ENCODE measurements at regions not wholly inside any gene's neighbourhood (a gene's known extent, or its start where the extent isn't known, plus 50 kb on each side); places are given as distances from the start of the nearest gene placed in this dataset.

- intact Hi-C loops (cut with micrococcal nuclease): no loop called here
- Histone ChIP-seq H3K4me2 (ENCODE audit: low read length) (no peak overlapping the region), H4K20me1 (ENCODE audit: low read length) (no peaks in the 10 kb centered on the region), H3K27ac (ENCODE audit: low read length) (no peak overlapping the region), H3F3A (ENCODE audit: low read length, unreplicated experiment) (no peaks in the 10 kb centered on the region), H3K9ac (ENCODE audit: low read length) (no peak overlapping the region), H3K79me2 (ENCODE audit: low read length) (no peaks in the 10 kb centered on the region), H3K4me1 (ENCODE audit: insufficient read depth, low read length) (no peaks in the 10 kb centered on the region), H3K27me3 (ENCODE audit: low read length) (no peaks in the 10 kb centered on the region), H2AFZ (ENCODE audit: low read length) (no peak overlapping the region), H3K9me3 (ENCODE audit: low read length) (0 out of 2 replicates have a peak, but pooled peaks cover 3% of the 10 kb centered on the region), H3K36me3 (ENCODE audit: low read depth, low read length) (no peaks in the 10 kb centered on the region), H3K4me3 (ENCODE audit: low read length) (no peak overlapping the region), H3K9me2 (replicated peaks; ENCODE audit: low read length) (no peaks in the 10 kb centered on the region)
- no TSS peak for BruUV-seq (replicated peaks)
- CTCF ChIA-PET: no interaction called here
- ATAC-seq (no peak), DNase-seq (no peak)
- POLR2A ChIA-PET (ENCODE audit: unreplicated experiment): no interaction called here
- no peak for TF ChIP-seq EZH2phosphoT487 (IDR thresholded peaks at IDR 0.05; ENCODE audit: borderline replicate concordance, low read length)
- no peak for TF ChIP-seq EZH2 (IDR thresholded peaks at IDR 0.05; ENCODE audit: low read length, unreplicated experiment)
- no peak for TF ChIP-seq CTCF (conservative IDR thresholded peaks at IDR 0.05; ENCODE audit: low read depth, low read length)
Measured at GRCh38 chr11:91686281-91686680, 538.3 kb upstream of the FAT3 start.

- ATAC-seq: no peak
- no peak overlapping the region for H3K9ac ChIP-seq (ENCODE audit: low read length)
- no peak for TF ChIP-seq CTCF (conservative IDR thresholded peaks at IDR 0.05; ENCODE audit: low read depth, low read length)
- H3K36me3 ChIP-seq (ENCODE audit: low read depth, low read length): no peaks in the 10 kb centered on the region
- ChIA-PET CTCF (no interaction called here), POLR2A (ENCODE audit: unreplicated experiment) (no interaction called here)
- no peaks in the 10 kb centered on the region for H3K4me1 ChIP-seq (ENCODE audit: insufficient read depth, low read length)
- intact Hi-C loops (cut with micrococcal nuclease): no loop called here
- H3K27me3 ChIP-seq (ENCODE audit: low read length): no peaks in the 10 kb centered on the region
- H2AFZ ChIP-seq (ENCODE audit: low read length): no peak overlapping the region
- no TSS peak for BruUV-seq (replicated peaks)
- H3K27ac ChIP-seq (ENCODE audit: low read length): no peak overlapping the region
- H3K4me3 ChIP-seq (ENCODE audit: low read length): no peak overlapping the region
- no peaks in the 10 kb centered on the region for H3F3A ChIP-seq (ENCODE audit: low read length, unreplicated experiment)
- no peaks in the 10 kb centered on the region for H3K79me2 ChIP-seq (ENCODE audit: low read length)
- H3K9me3 ChIP-seq (ENCODE audit: low read length): peaks cover 5% of the 10 kb centered on the region; the same call in 1 of the 2 replicates
- DNase-seq: no peak
- H3K4me2 ChIP-seq (ENCODE audit: low read length): no peak overlapping the region
- no peaks in the 10 kb centered on the region for H3K9me2 ChIP-seq (replicated peaks; ENCODE audit: low read length)
- H4K20me1 ChIP-seq (ENCODE audit: low read length): no peaks in the 10 kb centered on the region
Measured at GRCh38 chr11:91673705-91674104, 550.9 kb upstream of the FAT3 start.

GRCh38 chr11:91664521-91664920 is 560.1 kb upstream of the FAT3 start:
- H3K9me3 ChIP-seq (ENCODE audit: low read length): no peaks in the 10 kb centered on the region
- no peak overlapping the region for H3K27ac ChIP-seq (ENCODE audit: low read length)
- POLR2A ChIA-PET (ENCODE audit: unreplicated experiment): no interaction called here
- H3K79me2 ChIP-seq (ENCODE audit: low read length): no peaks in the 10 kb centered on the region
- no peaks in the 10 kb centered on the region for H3F3A ChIP-seq (ENCODE audit: low read length, unreplicated experiment)
- no peaks in the 10 kb centered on the region for H3K4me1 ChIP-seq (ENCODE audit: insufficient read depth, low read length)
- CTCF ChIA-PET: no interaction called here
- no TSS peak for BruUV-seq (replicated peaks)
- no peak overlapping the region for H3K4me2 ChIP-seq (ENCODE audit: low read length)
- H3K36me3 ChIP-seq (ENCODE audit: low read depth, low read length): no peaks in the 10 kb centered on the region
- H4K20me1 ChIP-seq (ENCODE audit: low read length): no peaks in the 10 kb centered on the region
- intact Hi-C loops (cut with micrococcal nuclease): no loop called here
- no peak overlapping the region for H3K4me3 ChIP-seq (ENCODE audit: low read length)
- H3K9me2 ChIP-seq (replicated peaks; ENCODE audit: low read length): no peaks in the 10 kb centered on the region
- ATAC-seq: no peak
- 0 out of 2 replicates have a peak overlapping the region, but pooled peaks have one; percentile 2 for H2AFZ ChIP-seq (ENCODE audit: low read length)
- H3K27me3 ChIP-seq (ENCODE audit: low read length): no peaks in the 10 kb centered on the region
- no peak overlapping the region for H3K9ac ChIP-seq (ENCODE audit: low read length)
- TF ChIP-seq EZH2 (IDR thresholded peaks at IDR 0.05; ENCODE audit: low read length, unreplicated experiment) (no peak), CTCF (conservative IDR thresholded peaks at IDR 0.05; ENCODE audit: low read depth, low read length) (no peak), EZH2phosphoT487 (IDR thresholded peaks at IDR 0.05; ENCODE audit: borderline replicate concordance, low read length) (no peak)
- peak; percentile 31 for DNase-seq
